GM18858 (cell line): ENCODE measurements at regions not wholly inside any gene's neighbourhood (a gene's known extent, or its start where the extent isn't known, plus 50 kb on each side); places are given as distances from the start of the nearest gene placed in this dataset.

Experiments used
- ATAC-seq: cut with Tn5 transposase; IDR thresholded peaks from one replicate; pipeline ENCODE4 v1.9.1; 2021; ENCODE audit not compliant: unreplicated experiment

DNA sequence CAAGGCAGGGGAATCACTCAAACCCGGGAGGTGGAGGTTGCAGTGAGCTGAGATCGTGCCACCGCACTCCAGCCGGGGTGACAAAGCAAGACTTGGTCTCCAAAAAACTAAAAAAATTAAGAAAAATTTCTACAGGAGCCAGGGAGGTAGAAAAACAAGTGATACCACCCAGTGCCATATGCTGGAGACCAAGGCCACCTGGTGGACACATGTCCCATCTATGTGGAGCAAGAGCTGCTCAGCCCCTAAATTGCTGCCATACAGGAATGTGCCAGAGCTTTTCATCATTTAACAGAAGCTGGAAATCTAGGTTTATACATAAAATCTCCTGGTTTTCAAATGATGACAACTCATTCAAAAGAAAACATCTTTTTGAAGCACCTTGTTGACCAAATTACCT lies 61.4 kb upstream of the ELK3 start:
- ATAC-seq: no peak

- ATAC-seq: no peak
Observed at GRCh38 chr12:96134200-96134599, 60.0 kb upstream of the ELK3 start.

DNA sequence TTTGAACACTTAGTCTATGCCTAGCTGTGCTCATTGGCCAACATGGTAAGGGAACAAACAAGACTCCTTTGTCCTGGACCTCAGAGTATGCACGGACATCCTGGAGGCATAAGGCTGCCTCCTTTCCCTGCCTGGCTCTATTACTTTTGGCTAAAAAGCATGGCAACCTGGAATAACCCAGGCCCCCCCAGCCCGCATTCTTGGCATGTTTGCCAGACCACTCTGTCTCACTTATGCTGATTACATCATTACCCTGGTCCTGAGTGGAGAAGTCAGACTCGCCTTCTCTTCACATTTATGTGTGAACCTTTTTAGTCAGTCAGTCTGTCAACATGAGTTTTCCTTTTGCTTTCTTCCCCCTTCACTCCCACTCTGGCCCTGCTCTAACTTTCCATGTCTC lies 58.0 kb upstream of the ELK3 start:
- ATAC-seq: no peak

DNA sequence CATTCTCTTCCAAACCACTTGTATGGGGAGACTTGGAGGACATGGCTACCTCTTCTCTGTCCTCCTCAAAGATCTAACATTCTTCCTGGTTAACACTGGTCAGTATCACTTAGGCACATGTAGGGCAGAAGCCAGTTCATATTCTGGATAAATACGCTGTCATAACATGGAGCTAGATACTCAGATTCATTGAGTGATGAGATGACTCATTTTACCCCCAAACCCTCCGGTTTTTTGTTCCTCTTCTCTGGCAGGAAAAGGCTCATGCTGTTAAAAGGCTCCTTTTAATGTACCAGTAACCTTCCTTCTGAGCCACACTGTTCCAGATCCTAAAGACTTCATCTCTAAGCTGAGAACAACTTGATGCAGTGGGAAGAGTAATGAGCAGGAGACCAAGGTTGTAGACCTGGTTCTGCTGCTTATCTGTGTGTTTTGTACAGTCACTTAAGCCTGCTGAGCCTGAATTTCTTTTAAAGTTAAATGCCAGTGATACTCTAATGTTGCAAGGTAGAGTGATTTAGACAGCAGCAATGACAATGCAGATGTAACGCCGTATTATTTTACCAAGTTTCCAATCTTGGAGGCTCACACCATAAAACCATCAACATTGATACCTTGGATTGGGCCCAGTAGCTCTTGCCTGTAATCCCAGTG lies 57.3 kb upstream of the ELK3 start:
- no peak for ATAC-seq

GRCh38 chr12:96140174-96140573 lies 54.0 kb upstream of the ELK3 start:
- ATAC-seq: no peak

DNA sequence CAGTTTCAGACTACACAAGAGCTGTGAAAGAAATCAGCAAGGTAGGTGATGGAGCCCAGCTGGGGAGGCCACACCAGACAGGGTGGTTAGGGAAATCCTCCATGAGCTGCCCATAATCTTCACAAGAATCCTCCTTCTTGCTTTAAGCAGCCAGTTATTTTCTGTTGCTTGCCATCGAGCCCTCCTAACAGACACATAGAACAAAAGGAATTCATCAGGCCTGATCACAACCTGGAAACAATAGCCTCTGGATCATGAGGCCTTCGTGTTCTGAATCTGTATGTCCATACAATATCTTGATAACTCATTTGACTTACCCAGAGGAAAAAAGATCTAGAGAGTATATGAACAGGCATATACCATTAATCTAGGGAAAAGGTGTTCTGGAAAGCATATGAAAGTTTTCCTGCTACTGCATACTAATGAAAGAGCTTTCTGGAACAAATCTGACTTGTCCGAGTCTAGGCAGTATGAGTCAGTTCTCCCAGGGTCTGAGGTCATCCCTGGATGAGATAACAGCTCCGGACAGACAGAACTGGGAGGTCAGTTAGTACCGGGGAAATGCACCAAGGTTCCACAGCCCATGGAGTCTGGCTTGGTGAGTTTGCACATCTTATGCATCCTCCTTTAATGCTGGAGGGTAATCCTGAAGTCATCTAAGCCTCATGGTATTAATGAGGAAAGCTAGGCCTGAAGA lies 52.8 kb upstream of the ELK3 start:
- ATAC-seq: no peak

GRCh38 chr12:96143392-96143791 lies 50.8 kb upstream of the ELK3 start:
- no peak for ATAC-seq

DNA sequence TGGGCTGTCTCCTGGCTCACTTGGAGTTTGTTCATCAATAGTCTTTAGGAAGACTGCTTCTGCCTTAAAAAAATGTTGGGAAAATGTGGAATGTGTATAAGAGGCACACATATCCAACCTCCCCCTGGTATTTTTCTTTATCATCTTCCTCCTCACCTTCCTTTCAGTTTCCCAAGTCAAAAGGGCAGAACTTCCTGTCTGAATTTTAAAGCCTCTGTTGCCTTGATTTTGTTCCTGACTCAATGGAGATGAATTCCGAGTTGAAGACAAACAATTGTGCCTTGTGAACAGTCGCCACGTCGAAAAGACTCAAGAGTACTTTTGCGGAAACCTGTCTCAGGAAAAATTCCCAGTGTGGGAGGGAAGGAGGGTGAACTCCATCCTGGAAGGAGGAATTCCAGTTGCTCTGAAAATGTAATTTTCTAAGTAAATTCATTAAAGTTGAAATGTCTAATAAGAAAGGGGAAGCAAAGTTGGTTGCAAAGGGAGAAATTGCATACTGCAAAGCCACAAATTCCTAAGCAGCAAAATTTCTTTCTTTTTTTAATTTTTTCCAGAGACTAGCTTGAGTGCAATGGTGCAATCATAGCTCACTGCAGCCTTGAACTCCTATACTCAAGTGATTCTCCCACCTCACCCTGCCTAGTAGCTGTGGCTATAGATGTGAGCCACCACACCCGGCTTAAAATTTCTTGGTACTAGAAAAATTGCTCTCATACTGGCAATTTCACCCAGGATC lies 50.2 kb upstream of the ELK3 start:
- no peak for ATAC-seq
